ENCODE measurements at regions not wholly inside any gene's neighbourhood (a gene's known extent, or its start where the extent isn't known, plus 50 kb on each side); places are given as distances from the start of the nearest gene placed in this dataset.

DNA sequence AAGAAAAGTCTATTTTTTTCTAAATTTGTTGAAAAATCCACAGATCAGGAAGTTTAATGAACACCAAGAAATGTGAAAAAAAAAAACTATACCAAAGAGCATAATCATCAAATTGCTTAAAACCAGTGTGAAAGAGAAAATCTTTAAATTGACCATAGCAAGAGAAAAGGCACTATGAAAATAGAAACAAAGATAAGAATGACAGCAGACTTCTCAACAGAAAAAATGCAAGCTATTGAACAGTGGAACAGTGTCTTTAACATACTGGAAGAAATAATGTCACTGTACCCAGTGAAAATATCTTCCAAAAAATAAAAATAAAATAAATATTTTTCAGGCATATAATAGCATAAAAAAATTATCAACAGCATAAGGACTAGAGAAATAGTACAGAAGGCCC is 243.0 kb upstream of the GJB5 start:
- ChIA-PET POLR2A (no interaction called here), CTCF (interaction anchor here (0.7 kb wide), 1 partner anchor 38 kb away, joined by 3 read pairs; no protein-coding TSS in a partner anchor)
- Histone ChIP-seq H3K27ac (ENCODE audit: low read length in 2 of 2) (no peak overlapping the region), H3K4me3 (ENCODE audit: control extremely low read depth in 1 of 5, extremely low read depth in 1 of 5, insufficient read depth in 1 of 5, low read depth in 2 of 5, low read length in 4 of 5) (no peak overlapping the region), H3K9ac (ENCODE audit: low read length) (no peak overlapping the region), H3K4me1 (ENCODE audit: control insufficient read depth in 2 of 2, insufficient read depth in 2 of 2, low read length in 2 of 2) (no peaks in the 10 kb centered on the region), H3K27me3 (replicated peaks in 1 of 4; ENCODE audit: control extremely low read depth in 1 of 4, control insufficient read depth in 3 of 4, insufficient read depth in 4 of 4, low read length in 3 of 4) (no peaks in the 10 kb centered on the region), H3K79me2 (ENCODE audit: control insufficient read depth, insufficient read depth, low read length) (no peaks in the 10 kb centered on the region), H3K4me2 (replicated peaks; ENCODE audit: low read depth, low read length, poor library complexity, severe bottlenecking) (no peak overlapping the region), H4K20me1 (ENCODE audit: control insufficient read depth, insufficient read depth, low read length, poor library complexity, severe bottlenecking) (no peaks in the 10 kb centered on the region), H3K9me3 (ENCODE audit: control extremely low read depth in 1 of 3, control insufficient read depth in 2 of 3, insufficient read depth in 1 of 3, low read length in 2 of 3) (peaks cover 3 to 18% (median 14%) of the 10 kb centered on the region in 3 donors), H3K36me3 (replicated peaks in 1 of 2; ENCODE audit: control extremely low read depth in 1 of 2, control insufficient read depth in 1 of 2, extremely low read depth in 1 of 2, insufficient read depth in 2 of 2, low read length in 1 of 2) (no peaks in the 10 kb centered on the region), H2AFZ (ENCODE audit: insufficient read depth, low read depth, low read length, poor library complexity, severe bottlenecking) (no peak overlapping the region)
- DNase-seq: no peak
- ATAC-seq (ENCODE audit: low read depth): no peak
- intact Hi-C loops (cut with micrococcal nuclease): no loop called here
- TF ChIP-seq, protein P1, sequence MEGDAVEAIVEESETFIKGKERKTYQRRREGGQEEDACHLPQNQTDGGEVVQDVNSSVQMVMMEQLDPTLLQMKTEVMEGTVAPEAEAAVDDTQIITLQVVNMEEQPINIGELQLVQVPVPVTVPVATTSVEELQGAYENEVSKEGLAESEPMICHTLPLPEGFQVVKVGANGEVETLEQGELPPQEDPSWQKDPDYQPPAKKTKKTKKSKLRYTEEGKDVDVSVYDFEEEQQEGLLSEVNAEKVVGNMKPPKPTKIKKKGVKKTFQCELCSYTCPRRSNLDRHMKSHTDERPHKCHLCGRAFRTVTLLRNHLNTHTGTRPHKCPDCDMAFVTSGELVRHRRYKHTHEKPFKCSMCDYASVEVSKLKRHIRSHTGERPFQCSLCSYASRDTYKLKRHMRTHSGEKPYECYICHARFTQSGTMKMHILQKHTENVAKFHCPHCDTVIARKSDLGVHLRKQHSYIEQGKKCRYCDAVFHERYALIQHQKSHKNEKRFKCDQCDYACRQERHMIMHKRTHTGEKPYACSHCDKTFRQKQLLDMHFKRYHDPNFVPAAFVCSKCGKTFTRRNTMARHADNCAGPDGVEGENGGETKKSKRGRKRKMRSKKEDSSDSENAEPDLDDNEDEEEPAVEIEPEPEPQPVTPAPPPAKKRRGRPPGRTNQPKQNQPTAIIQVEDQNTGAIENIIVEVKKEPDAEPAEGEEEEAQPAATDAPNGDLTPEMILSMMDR (IDR thresholded peaks at IDR 0.05): no peak
- TF ChIP-seq EZH2 (IDR thresholded peaks at IDR 0.05; ENCODE audit: borderline replicate concordance, insufficient read depth, low read depth, low read length, poor library complexity, severe bottlenecking): no peak
- no peaks in the 10 kb centered on the region for H3K27me3 Mint-ChIP-seq
- H3K27ac Mint-ChIP-seq: no peak overlapping the region
- H3K9me3 Mint-ChIP-seq (ENCODE audit: insufficient read depth): peaks cover 13% of the 10 kb centered on the region
- no peak overlapping the region for H3K4me3 Mint-ChIP-seq
- H3K4me1 Mint-ChIP-seq: no peaks in the 10 kb centered on the region

GRCh38 chr1:34518146-34518699 is 236.6 kb upstream of the GJB5 start:
- Mint-ChIP-seq H3K9me3 (ENCODE audit: insufficient read depth) (peaks cover 4% of the 10 kb centered on the region), H3K27me3 (peaks cover 5% of the 10 kb centered on the region), H3K27ac (no peak overlapping the region), H3K4me1 (no peaks in the 10 kb centered on the region), H3K4me3 (no peak overlapping the region)
- Histone ChIP-seq H3K36me3 (replicated peaks in 1 of 2; ENCODE audit: control extremely low read depth in 1 of 2, control insufficient read depth in 1 of 2, extremely low read depth in 1 of 2, insufficient read depth in 2 of 2, low read length in 1 of 2) (no peaks in the 10 kb centered on the region), H3K4me2 (replicated peaks; ENCODE audit: low read depth, low read length, poor library complexity, severe bottlenecking) (no peak overlapping the region), H3K9ac (ENCODE audit: low read length) (no peak overlapping the region), H3K27me3 (replicated peaks in 1 of 4; ENCODE audit: control extremely low read depth in 1 of 4, control insufficient read depth in 3 of 4, insufficient read depth in 4 of 4, low read length in 3 of 4) (no peaks in the 10 kb centered on the region), H4K20me1 (ENCODE audit: control insufficient read depth, insufficient read depth, low read length, poor library complexity, severe bottlenecking) (no peaks in the 10 kb centered on the region), H3K79me2 (ENCODE audit: control insufficient read depth, insufficient read depth, low read length) (no peaks in the 10 kb centered on the region), H3K4me1 (ENCODE audit: control insufficient read depth in 2 of 2, insufficient read depth in 2 of 2, low read length in 2 of 2) (no peaks in the 10 kb centered on the region), H3K9me3 (ENCODE audit: control extremely low read depth in 1 of 3, control insufficient read depth in 2 of 3, insufficient read depth in 1 of 3, low read length in 2 of 3) (no peaks in the 10 kb centered on the region), H3K4me3 (ENCODE audit: control extremely low read depth in 1 of 5, extremely low read depth in 1 of 5, insufficient read depth in 1 of 5, low read depth in 2 of 5, low read length in 4 of 5) (no peak overlapping the region), H3K27ac (ENCODE audit: low read length in 2 of 2) (no peak overlapping the region), H2AFZ (ENCODE audit: insufficient read depth, low read depth, low read length, poor library complexity, severe bottlenecking) (no peak overlapping the region)
- no peak for DNase-seq
- no peak for ATAC-seq (ENCODE audit: low read depth)
- ChIA-PET POLR2A (no interaction called here), CTCF (no interaction called here)
- intact Hi-C loops (cut with micrococcal nuclease): no loop called here
- TF ChIP-seq EZH2 (IDR thresholded peaks at IDR 0.05; ENCODE audit: borderline replicate concordance, insufficient read depth, low read depth, low read length, poor library complexity, severe bottlenecking): no peak
- TF ChIP-seq, protein P1 (IDR thresholded peaks at IDR 0.05): no peak
- WGBS (ENCODE audit: insufficient coverage): 83% methylated on average over 3 of the region's 4 CpGs

All from B cell (primary cell).